Sigmoid colon (tissue), 6 donors: ENCODE measurements at regions not wholly inside any gene's neighbourhood (a gene's known extent, or its start where the extent isn't known, plus 50 kb on each side); places are given as distances from the start of the nearest gene placed in this dataset.
A peak's percentile ranks its signal among the peaks of the same experiment; 100 is the strongest.

Experiments
- DNase-seq: peaks from one replicate; pipeline ENCODE4 v3.0.0-alpha.2; 2019
- H3K27ac ChIP-seq, 4 donors: fragments of 200-600 bp; sonication (generic); one replicate each; pipeline ENCODE4 v1.5.1; 2016 to 2019; ENCODE audit warnings: mild to moderate bottlenecking in 1 of 4
- H3K27me3 ChIP-seq, 3 donors: fragments of 200-600 bp; sonication (generic); one replicate each; pipeline ENCODE4 v1.5.1; 2019; ENCODE audit warnings: mild to moderate bottlenecking in 1 of 3
- H3K36me3 ChIP-seq, 4 donors: fragments of 200-600 bp; sonication (generic); one replicate each; pipeline ENCODE4 v1.5.1; 2016 to 2019
- H3K4me1 ChIP-seq, 4 donors: fragments of 200-600 bp; sonication (generic); one replicate each; pipeline ENCODE4 v1.5.1; 2017 to 2019
- H3K4me3 ChIP-seq, 4 donors: fragments of 200-600 bp; sonication (generic); one replicate each; pipeline ENCODE4 v1.5.1; 2017 to 2019; ENCODE audit warnings: mild to moderate bottlenecking in 2 of 4, moderate library complexity in 1 of 4
- H3K9me3 ChIP-seq, 4 donors: fragments of 200-600 bp in 3 of 4; sonication (generic) in 3 of 4; one replicate each; pipeline versions ENCODE4 v1.5.1 to v1.6.1; 2013 to 2019
- CTCF ChIP-seq, 4 experiments: fragments of 450-650 bp in 3 of 4; fragments of 200-600 bp in 1 of 4; IDR thresholded peaks; one replicate each; pipeline ENCODE4 v1.5.1; 2016 to 2019; ENCODE audit warnings: antibody characterized with exemption in 4 of 4, mild to moderate bottlenecking in 3 of 4, moderate library complexity in 2 of 4
- EP300 ChIP-seq, 4 donors: sonication (generic); formaldehyde crosslinking; IDR thresholded peaks; one replicate each; pipeline ENCODE4 v1.6.1; 2017; ENCODE audit warnings: antibody characterized with exemption in 4 of 4
- POLR2A ChIP-seq, 2 donors: fragments of 450-650 bp; IDR thresholded peaks; one replicate each; pipeline ENCODE4 v1.6.1; 2016; ENCODE audit warnings: antibody characterized with exemption in 2 of 2, mild to moderate bottlenecking in 2 of 2, moderate library complexity in 2 of 2
- POLR2AphosphoS5 ChIP-seq, 4 donors: sonication (generic); formaldehyde crosslinking; IDR thresholded peaks; one replicate each; pipeline ENCODE4 v1.6.1; 2017; ENCODE audit warnings: antibody characterized with exemption in 4 of 4
- WGBS, 2 donors: extraction: QIAGEN DNeasy Blood & Tissue Kit; methylation state at CpG; one replicate each; pipeline ENCODE4 v1.1.7; 2013; 5-methylcytosine and 5-hydroxymethylcytosine counted together
- intact Hi-C: fragments of 100-400 bp; cut with DNase I; formaldehyde crosslinking; loops from one replicate; pipeline ENCODE4 v1.15.1; 2023
- donor health status: healthy with polysubstance abuse.
- donor health status: healthy.

DNA sequence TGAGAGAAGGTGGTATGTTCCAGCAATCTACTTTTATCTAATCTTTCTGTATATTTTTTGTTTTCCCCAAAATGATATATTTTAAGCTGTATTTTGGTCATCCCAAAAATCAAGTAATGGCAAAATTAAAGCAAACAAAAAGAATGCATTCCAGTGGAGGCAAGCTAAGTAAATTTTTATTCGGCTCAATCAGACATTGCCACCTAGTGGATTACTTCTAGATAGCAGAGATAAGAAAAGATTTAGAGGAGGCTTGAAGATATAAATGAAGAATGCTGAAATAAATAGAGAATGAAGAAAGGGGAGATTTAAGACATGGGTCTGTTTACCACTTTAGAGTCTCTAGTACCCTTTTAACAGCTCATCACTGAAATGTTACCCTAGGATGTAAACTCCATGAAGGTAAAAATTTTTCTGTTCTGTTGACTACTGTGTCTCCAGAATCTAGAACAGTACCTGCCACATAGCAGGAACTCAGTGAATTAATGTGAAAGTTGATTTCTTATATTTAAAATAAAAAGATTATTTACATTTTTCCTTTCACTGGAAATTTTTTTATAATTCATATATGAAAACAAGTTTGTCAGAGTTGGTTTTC, 110.9 kb upstream of the ANK2 start:
- peak; percentile 60 to 83 (median 75) for TF ChIP-seq CTCF (IDR thresholded peaks at IDR 0.05)
- TF ChIP-seq EP300 (IDR thresholded peaks at IDR 0.05), result no peak
- Histone ChIP-seq H3K36me3 (no peaks in the 10 kb centered on the region), H3K27ac (no peak overlapping the region), H3K27me3 (no peaks in the 10 kb centered on the region), H3K4me3 (no peak overlapping the region), H3K9me3 (no peaks in the 10 kb centered on the region), H3K4me1 (peaks cover 0 to 8% (median 0%) of the 10 kb centered on the region in 4 donors)
- DNase-seq, result no peak
- intact Hi-C loops, result loop anchor here (2.0 kb wide), 3 partner anchors 120 to 302 kb away; partner anchors contain the start of genes LARP7 and ZGRF1
- WGBS, 2 donors, result 1 to 5% methylated on average over 1 of the region's 1 CpG

- no peak for DNase-seq
- Histone ChIP-seq H3K9me3 (no peaks in the 10 kb centered on the region), H3K36me3 (no peaks in the 10 kb centered on the region), H3K4me3 (no peak overlapping the region), H3K27ac (no peak overlapping the region), H3K27me3 (no peaks in the 10 kb centered on the region), H3K4me1 (peaks cover 0 to 8% (median 0%) of the 10 kb centered on the region in 4 donors)
- WGBS, 2 donors, result 41 to 61% methylated on average over 4 of the region's 4 CpGs
- TF ChIP-seq POLR2A (IDR thresholded peaks at IDR 0.05), result no peak
- no peak for TF ChIP-seq CTCF (IDR thresholded peaks at IDR 0.05)
- TF ChIP-seq POLR2AphosphoS5 (IDR thresholded peaks at IDR 0.05), result no peak
- no peak for TF ChIP-seq EP300 (IDR thresholded peaks at IDR 0.05)
- intact Hi-C loops, result loop anchor here (2.0 kb wide), 3 partner anchors 121 to 303 kb away; partner anchors contain the start of genes LARP7 and ZGRF1
These were observed 109.6 kb upstream of the ANK2 start for GRCh38 chr4:112939901-112940300.

DNA sequence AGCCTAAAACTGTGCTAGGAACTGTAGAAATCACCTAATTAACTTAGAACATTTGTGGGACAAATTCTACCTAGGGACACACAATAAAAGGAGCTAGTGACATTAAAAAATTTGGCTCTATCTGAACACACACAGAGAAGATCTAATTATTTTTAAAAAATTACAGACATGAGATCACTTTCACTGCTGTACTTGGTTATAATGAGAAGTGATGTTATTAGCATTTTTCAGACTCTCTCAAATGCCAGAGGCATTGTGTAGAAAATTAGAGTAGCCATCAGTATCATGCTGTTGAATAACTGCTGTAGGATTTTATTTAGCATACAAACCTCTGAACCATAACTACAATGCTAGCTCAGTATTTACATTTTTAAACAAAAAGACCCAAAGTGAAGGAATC, 109.1 kb upstream of the ANK2 start:
- H3K4me1 ChIP-seq, result peaks cover 0 to 8% (median 0%) of the 10 kb centered on the region in 4 donors
- H3K27ac ChIP-seq, result no peak overlapping the region
- TF ChIP-seq EP300 (IDR thresholded peaks at IDR 0.05) (no peak), POLR2A (IDR thresholded peaks at IDR 0.05) (no peak), CTCF (IDR thresholded peaks at IDR 0.05) (no peak), POLR2AphosphoS5 (IDR thresholded peaks at IDR 0.05) (no peak)
- no peak overlapping the region for H3K4me3 ChIP-seq
- intact Hi-C loops, result no loop called here
- no peaks in the 10 kb centered on the region for H3K27me3 ChIP-seq
- no peaks in the 10 kb centered on the region for H3K9me3 ChIP-seq
- no peaks in the 10 kb centered on the region for H3K36me3 ChIP-seq
- DNase-seq, result no peak

GRCh38 chr4:112942077-112942476, 107.4 kb upstream of the ANK2 start:
- H3K4me3 ChIP-seq, result no peak overlapping the region
- TF ChIP-seq POLR2A (IDR thresholded peaks at IDR 0.05), result no peak
- TF ChIP-seq CTCF (IDR thresholded peaks at IDR 0.05), result no peak
- TF ChIP-seq EP300 (IDR thresholded peaks at IDR 0.05), result no peak
- TF ChIP-seq POLR2AphosphoS5 (IDR thresholded peaks at IDR 0.05), result no peak
- H3K4me1 ChIP-seq, result peaks cover 0 to 8% (median 0%) of the 10 kb centered on the region in 4 donors
- H3K27me3 ChIP-seq, result no peaks in the 10 kb centered on the region
- no peak for DNase-seq
- H3K27ac ChIP-seq, result no peak overlapping the region
- H3K9me3 ChIP-seq, result no peaks in the 10 kb centered on the region
- intact Hi-C loops, result no loop called here
- H3K36me3 ChIP-seq, result no peaks in the 10 kb centered on the region
- 68 to 77% methylated on average over 2 of the region's 2 CpGs for WGBS, 2 donors

GRCh38 chr4:112942997-112943396, 106.5 kb upstream of the ANK2 start:
- no peak for DNase-seq
- Histone ChIP-seq H3K27ac (no peak overlapping the region), H3K27me3 (no peaks in the 10 kb centered on the region), H3K9me3 (no peaks in the 10 kb centered on the region), H3K36me3 (no peaks in the 10 kb centered on the region), H3K4me1 (peaks cover 0 to 7% (median 0%) of the 10 kb centered on the region in 4 donors), H3K4me3 (no peak overlapping the region)
- WGBS, 2 donors, result 62 to 87% methylated on average over 2 of the region's 2 CpGs
- intact Hi-C loops, result no loop called here
- TF ChIP-seq CTCF (IDR thresholded peaks at IDR 0.05) (no peak), POLR2AphosphoS5 (IDR thresholded peaks at IDR 0.05) (no peak), EP300 (IDR thresholded peaks at IDR 0.05) (no peak), POLR2A (IDR thresholded peaks at IDR 0.05) (no peak)
